ENCODE measurements at regions not wholly inside any gene's neighbourhood (a gene's known extent, or its start where the extent isn't known, plus 50 kb on each side); places are given as distances from the start of the nearest gene placed in this dataset.
A peak's percentile ranks its signal among the peaks of the same experiment; 100 is the strongest.

- Histone ChIP-seq H3K27ac (peak overlapping the region; percentile 55 to 88 (median 80)), H3K36me3 (no peaks in the 10 kb centered on the region), H3K9me3 (no peaks in the 10 kb centered on the region), H3K27me3 (replicated peaks in 1 of 7) (no peaks in the 10 kb centered on the region), H3K4me3 (peak overlapping the region in 1 of 8 donors; percentile 38), H3K4me1 (peaks cover 21 to 53% (median 39%) of the 10 kb centered on the region in 6 donors)
- no peak for DNase-seq
- TF ChIP-seq POLR2AphosphoS5 (IDR thresholded peaks at IDR 0.05), result no peak
- intact Hi-C loops (cut with DNase I; ENCODE audit: low total_unique reads), result no loop called here
- 75 to 93% (median 86%) methylated on average over 2 of the region's 2 CpGs for WGBS, 5 donors
Measured at GRCh38 chr11:95337972-95338429, 107.0 kb upstream of the SESN3 start.

- Histone ChIP-seq H3K27me3 (replicated peaks in 1 of 7) (no peaks in the 10 kb centered on the region), H3K4me1 (peaks cover 21 to 53% (median 39%) of the 10 kb centered on the region in 6 donors), H3K36me3 (no peaks in the 10 kb centered on the region), H3K9me3 (no peaks in the 10 kb centered on the region), H3K27ac (peak overlapping the region; percentile 55 to 88 (median 80)), H3K4me3 (peak overlapping the region in 1 of 8 donors; percentile 38)
- no peak for TF ChIP-seq POLR2A (IDR thresholded peaks at IDR 0.05)
- TF ChIP-seq POLR2AphosphoS5 (IDR thresholded peaks at IDR 0.05), result peak in 1 of 3 donors; percentile 46
- no peak for TF ChIP-seq CTCF (IDR thresholded peaks at IDR 0.05 in 8 of 11, conservative IDR thresholded peaks at IDR 0.05 in 3 of 11)
- intact Hi-C loops (cut with DNase I; ENCODE audit: low total_unique reads), result no loop called here
- 15 to 19% (median 17%) methylated on average over 14 of the region's 14 CpGs for WGBS, 5 donors
- peak; percentile 87 for DNase-seq
Measured at GRCh38 chr11:95337175-95337957, 106.4 kb upstream of the SESN3 start.

- Histone ChIP-seq H3K27ac (peak overlapping the region in 2 of 8 donors; percentile 78 to 80), H3K4me1 (peaks cover 21 to 50% (median 39%) of the 10 kb centered on the region in 6 donors), H3K4me3 (no peak overlapping the region), H3K9me3 (no peaks in the 10 kb centered on the region), H3K27me3 (replicated peaks in 1 of 7) (no peaks in the 10 kb centered on the region), H3K36me3 (no peaks in the 10 kb centered on the region)
- intact Hi-C loops (cut with DNase I; ENCODE audit: low total_unique reads), result no loop called here
- DNase-seq, result no peak
- 51 to 78% (median 65%) methylated on average over 3 of the region's 3 CpGs for WGBS, 5 donors
- TF ChIP-seq POLR2AphosphoS5 (IDR thresholded peaks at IDR 0.05), result no peak
- TF ChIP-seq CTCF (IDR thresholded peaks at IDR 0.05 in 8 of 11, conservative IDR thresholded peaks at IDR 0.05 in 3 of 11), result no peak
- no peak for TF ChIP-seq POLR2A (IDR thresholded peaks at IDR 0.05)
Measured at GRCh38 chr11:95335989-95336388, 105.0 kb upstream of the SESN3 start.

- TF ChIP-seq POLR2A (IDR thresholded peaks at IDR 0.05) (no peak), POLR2AphosphoS5 (IDR thresholded peaks at IDR 0.05) (no peak), CTCF (IDR thresholded peaks at IDR 0.05 in 8 of 11, conservative IDR thresholded peaks at IDR 0.05 in 3 of 11) (no peak)
- Histone ChIP-seq H3K4me3 (no peak overlapping the region), H3K4me1 (peaks cover 3 to 6% (median 4%) of the 10 kb centered on the region in 6 donors), H3K36me3 (no peaks in the 10 kb centered on the region), H3K27ac (no peak overlapping the region), H3K9me3 (no peaks in the 10 kb centered on the region), H3K27me3 (replicated peaks in 1 of 7) (no peaks in the 10 kb centered on the region)
- WGBS, 5 donors, result 80 to 97% (median 86%) methylated on average over 1 of the region's 1 CpG
- intact Hi-C loops (cut with DNase I; ENCODE audit: low total_unique reads), result no loop called here
- DNase-seq, result no peak
Measured at GRCh38 chr11:95331161-95331560, 100.2 kb upstream of the SESN3 start.

Data from spleen (tissue), 11 donors.